ENCODE measurements at regions not wholly inside any gene's neighbourhood (a gene's known extent, or its start where the extent isn't known, plus 50 kb on each side); places are given as distances from the start of the nearest gene placed in this dataset.

DNA sequence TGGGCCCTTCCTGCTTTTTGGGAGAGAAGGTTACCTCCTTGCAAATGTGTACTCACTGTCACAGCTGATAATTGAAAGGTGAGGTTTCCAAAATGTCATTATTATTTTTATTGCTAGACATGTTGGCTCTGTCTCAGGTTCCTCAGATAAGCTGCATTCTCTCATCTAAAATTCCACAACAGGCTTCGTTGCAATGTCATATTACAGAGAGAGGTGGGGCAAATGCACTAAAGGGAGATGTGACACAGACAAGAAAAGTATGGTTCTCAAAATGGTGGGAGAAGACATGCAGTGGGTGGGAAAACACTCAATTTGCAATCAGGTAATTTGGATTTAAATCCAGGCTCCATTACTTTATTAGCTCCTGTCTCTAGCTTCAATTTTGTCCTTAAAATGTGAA, 256.4 kb upstream of the POU3F2 start:
- FAIRE-seq: no peak

DNA sequence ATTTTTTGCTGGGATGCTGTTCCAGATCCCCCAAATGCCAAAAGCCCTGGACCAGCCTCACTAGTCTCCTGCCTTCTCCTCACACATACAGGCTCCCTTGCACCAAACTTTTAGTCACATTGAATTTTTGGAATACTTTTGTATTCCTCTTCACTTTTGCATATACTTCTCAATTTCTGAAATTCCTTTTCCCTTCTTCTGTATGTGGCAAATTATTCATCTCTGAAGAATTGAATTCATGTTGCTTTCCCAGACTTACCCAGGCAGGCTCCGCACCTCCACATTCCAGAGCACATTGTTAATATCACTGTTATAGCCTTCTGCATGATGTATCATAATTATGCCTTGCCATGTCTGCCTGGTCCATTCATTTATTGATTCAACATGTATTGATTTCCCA, 255.3 kb upstream of the POU3F2 start:
- no peak for FAIRE-seq

DNA sequence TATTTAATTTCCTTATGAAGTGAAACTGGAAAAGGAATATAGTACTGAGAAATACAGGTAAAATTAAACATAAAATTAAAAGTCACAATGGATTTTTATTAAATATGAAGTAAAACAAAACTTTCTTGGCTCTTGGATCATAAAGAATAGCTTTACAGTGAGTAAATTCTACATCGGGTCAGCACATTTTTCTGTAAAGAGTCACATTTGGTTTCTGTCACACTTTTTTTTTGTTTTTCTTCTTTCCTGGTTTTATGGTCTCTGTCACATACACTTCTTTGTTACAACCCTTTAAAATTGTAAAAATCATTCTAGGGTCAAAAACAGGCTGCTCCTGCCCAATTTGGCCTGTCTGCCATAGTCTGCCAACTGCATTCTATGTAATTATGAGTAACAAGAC, 254.4 kb upstream of the POU3F2 start:
- FAIRE-seq: no peak

DNA sequence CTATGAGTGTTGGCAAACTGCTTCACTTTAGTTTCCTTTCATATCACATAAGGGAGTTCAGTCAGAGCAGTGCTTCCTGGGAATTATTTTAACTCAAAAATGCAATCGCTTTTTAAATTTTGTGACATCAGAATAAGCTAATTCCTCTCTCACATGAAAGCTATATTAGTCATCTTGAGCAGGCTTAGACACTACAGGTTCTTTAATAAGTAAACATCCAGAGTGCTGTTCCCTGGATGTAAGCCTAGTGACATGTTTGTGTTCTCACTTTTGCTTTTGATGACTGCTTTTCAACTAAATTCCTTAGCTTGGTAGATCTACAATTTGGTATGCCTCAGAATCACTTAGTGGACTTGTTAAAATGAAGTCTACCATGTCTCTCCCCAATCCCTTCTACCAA, 252.7 kb upstream of the POU3F2 start:
- no peak for FAIRE-seq

DNA sequence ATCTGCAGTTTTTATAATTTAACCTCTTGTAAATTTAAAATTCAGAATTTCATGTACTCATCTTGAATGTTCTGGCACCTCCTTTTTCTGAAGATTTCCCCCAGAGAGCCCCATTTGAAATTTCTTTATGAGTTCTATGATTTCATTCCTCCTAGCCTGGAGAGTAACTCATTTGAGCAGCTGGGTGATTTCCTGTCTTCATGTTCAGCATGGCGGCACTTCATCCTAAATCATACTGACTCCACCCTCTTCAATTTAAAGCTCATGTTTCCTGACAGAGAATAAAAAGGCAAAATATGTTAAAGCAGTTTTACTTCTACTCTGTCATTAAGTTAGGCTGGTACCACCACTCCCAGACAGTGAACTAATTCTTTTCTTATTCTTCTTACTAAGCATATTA, 250.9 kb upstream of the POU3F2 start:
- no peak for FAIRE-seq

DNA sequence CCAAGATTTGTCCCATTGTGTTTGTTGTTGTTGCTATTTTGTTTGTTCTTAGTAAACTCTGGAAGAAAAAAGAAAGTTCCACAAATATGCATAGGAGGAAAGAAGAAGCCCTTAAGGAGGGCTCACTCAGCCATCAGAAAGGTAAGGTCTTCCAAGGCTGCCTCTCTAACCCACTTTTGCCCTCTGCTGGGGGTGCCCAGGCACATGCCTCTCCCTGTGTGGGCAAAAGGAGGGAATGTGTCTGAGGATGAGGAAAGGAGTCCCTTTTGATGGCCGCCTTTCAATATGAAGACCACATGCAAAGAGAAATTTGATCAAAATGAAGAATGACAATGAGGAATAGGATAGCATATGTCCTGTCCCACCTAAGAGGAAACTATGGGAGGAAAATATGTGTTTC, 248.2 kb upstream of the POU3F2 start:
- no peak for FAIRE-seq

DNA sequence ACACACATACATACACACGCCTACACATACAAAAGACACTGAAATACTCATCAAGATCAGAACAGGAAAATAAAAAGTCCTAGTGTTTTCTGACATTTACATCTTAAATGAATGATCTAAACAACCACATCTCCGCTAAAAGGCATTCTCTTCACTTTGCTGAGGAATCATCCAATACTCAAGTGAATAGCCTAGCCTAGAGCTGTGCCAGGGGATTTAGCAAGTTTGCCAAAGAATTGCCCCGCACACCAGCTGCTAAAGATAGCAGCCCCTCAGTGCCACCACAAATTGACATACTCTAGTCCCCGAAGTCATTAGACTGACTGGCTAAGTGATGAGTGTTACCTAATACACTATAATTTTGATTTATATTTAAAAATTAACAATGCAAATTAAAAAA, 246.8 kb upstream of the POU3F2 start:
- FAIRE-seq: no peak

DNA sequence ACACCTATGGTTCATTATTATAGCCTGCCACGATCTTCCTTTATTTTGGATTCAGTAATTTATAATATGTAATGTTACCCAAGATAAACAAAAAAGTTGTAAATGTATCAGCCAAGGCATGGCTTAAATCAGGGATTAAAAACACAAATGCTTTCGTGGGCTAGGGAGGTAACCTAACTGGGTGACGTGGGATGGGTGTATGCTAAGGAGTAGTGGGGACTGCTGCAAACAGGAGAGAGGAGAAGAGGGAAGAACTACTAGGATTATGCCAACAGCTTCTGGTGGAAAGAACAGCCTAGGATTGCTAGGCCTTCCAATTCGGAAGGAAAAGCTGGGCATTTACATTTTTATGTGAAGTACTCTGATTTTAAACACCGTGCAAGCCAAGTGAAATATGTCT, 244.8 kb upstream of the POU3F2 start:
- FAIRE-seq: no peak

DNA sequence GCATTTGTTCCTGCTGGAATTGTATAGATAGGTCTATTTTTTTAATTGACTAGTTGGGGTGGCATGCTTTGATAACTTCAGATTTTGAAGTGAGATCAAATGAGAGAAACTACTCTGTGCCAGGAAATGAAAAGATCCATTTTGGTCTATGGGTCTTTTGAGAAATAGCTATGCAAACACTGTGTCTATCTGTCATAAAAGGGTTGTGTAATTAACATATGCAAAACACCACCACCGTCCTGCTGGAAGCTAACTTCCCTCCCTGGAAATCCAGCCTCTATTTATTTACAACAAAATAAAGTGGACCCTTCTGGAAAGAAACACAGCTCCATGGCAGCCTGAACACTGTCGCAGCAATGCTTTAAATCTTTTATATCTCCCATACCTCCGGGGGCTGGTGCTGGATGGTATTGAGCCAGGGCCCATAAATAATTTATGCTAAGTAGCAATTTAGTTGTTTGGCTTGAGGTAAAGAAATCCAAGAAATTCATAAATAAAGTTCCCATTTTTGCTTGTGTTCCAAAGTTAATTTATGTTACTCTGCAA, 244.2 kb upstream of the POU3F2 start:
- FAIRE-seq: no peak

DNA sequence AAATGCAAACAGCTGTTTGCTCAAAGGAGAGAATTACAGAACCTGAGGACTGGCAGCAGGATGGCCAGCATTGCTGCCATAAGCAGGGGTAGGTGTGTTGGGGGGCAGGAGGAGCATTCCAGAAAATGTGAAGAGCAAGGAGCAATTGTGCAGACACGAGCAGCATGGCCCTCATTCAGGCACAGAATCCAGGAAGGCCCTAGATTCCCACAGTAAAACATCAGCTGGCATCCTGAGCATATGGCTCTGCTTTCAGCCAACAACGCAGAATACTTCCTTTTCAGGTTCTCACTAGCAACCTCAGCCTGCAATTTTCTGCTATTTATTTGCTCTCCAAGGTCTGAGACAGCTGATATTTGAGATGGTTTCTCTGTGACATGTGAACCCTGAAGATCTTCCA, 243.4 kb upstream of the POU3F2 start:
- no peak for FAIRE-seq

DNA sequence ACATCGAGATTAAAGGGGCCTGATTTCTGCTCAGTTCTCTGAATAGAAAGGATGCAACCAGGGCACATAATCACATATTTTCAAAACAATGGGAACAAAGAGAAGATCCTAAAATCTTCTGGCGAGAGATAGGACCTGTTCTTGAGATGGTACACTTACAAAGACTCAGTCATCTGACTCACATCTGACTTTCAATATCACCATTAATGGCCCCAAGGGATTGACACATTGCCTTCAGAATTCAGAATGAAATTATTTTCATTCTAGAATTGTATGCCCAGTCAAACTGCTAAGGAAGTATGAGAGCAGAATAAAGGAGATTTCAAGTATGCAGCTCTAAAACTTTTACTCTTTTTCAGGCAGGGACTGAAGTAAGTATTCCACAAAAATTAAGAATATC, 240.7 kb upstream of the POU3F2 start:
- no peak for FAIRE-seq

DNA sequence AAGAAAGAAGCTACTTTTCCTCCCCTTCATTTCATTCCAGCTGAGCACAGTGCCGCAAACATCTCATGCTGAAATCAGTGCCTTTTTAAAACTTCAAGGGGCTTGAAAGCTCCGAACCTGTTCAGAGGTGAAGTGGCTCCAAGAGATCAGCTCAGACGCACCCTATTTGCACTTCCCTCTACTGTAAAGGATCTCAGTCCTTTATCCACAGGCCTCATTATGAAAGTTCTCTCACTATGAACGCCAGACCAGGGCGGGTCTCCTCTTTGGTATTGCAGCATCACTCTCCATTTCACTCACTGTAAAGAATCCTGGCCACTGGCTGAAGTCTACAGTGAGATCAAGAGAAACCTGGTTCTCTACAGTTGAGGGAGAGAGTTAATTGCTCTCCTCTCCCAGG, 232.7 kb upstream of the POU3F2 start:
- FAIRE-seq: no peak

DNA sequence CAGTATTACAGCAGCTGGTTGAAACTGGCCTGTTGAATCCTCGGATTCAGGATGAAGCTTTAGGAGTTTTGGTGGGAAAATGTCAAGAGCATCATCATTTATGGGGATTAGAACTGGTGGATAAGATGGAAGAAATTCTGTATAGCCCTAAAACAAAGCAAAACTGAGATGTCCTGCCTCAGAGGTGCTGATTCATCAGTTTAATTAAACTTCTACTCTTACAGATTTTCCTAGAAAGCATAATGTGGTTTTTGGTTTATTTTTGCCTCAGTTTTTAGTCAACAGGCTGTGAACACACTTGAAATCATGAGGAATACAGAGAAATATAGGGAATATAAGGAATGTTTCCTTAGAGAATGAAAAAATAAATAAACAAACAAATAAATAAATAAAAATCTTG, 228.7 kb upstream of the POU3F2 start:
- FAIRE-seq: no peak

DNA sequence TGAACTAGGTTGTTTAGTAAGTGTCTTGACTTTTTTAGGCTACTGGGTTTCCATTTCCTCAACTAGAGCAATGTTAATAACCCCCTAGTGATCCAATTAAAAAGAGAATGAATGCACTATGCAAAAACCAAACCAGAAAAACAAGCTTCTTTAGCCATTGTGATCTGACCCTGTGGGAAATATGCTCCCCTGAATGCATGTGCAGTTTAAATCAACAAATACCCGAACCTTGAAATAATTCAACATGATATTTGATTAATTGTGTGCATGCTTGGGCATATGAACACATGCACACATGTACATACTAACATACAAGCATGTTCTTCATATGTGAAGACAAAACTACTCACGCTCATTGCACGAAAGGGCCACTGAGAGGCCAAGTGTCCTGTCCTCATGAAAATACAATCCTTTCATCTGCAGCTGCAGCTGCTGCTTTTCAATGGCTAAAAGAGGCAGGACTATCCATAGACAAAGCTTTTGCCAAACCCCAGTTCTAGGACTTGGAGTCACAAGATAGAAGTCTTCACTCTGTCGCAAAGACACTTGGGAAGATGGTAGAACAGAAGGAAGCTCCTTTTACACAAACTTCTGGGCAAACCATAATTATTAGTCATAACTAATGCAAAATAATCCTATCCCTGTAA, 207.1 kb upstream of the POU3F2 start:
- no peak for FAIRE-seq

DNA sequence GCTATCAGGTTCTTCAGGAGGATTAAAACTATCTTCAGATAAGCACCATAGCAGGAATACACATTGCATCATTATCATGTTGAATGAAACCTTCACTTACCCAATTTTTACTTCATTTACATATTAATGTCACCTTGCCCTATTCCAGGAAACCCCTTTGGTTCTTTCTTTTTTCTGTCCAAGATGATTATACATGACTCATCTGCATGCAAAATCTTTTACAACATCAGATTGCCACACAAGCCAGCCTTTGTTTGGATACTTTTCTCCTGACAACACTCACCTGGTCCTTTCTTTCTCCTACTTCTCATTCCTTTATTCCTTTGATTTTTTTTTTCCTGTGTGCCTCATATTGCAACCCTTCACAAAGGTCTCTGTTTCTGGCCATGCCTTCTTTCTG, 200.5 kb upstream of the POU3F2 start:
- FAIRE-seq: no peak

DNA sequence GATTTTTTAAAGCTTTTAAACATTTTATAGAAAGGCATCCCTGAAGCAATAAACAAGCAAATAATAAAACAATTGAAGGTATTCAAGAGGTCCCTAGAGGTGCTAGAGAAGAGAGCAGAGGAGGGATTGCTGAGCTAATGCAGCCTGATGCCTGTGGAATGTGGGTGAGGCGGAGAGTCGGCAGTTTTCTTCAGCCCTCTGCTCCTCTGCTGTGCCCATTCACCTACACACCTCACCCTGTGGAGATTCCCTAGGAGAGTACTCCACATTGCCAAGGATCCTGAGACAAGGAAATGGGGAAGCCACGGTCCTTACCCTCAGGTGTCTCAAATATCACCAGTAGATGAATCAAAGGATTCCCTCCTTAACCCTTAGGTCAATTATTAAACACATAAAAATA, 199.8 kb upstream of the POU3F2 start:
- no peak for FAIRE-seq

DNA sequence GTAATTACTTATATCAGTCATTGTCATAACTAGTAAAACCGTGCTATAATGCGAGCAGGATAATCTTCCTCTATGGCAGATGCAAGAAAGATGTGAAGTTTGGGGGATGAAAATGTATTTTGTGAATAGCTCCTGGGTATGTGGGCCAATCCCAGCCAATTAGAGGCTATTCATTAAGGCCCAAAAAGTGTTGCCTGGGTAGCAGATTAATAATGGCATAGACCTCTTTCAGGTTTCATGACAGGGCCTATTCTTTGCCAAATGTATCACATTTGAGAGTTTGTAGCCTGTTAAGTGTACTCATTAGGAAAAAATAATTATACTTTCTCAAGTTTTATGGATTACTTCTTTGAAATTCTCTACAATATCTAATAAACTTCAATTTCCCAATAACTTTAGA, 199.2 kb upstream of the POU3F2 start:
- no peak for FAIRE-seq

DNA sequence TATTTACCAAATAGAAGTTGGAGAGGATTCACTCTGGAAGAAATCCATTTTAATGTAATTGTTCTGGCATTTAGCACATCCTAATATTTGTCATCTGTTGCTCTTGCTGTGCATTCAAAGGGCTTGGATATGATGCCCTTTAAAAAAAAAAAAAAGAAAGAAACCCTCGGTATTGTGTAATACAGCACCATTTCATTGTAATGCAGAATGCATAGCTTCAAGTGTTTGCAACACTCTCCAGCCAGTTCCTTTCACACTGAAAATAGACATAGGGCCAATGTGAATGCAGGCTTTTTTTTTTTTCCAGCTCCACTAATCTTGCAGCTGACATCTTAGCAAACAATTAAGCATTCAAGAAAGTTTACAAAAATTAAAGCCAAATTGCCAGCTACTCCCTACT, 197.4 kb upstream of the POU3F2 start:
- FAIRE-seq: no peak

DNA sequence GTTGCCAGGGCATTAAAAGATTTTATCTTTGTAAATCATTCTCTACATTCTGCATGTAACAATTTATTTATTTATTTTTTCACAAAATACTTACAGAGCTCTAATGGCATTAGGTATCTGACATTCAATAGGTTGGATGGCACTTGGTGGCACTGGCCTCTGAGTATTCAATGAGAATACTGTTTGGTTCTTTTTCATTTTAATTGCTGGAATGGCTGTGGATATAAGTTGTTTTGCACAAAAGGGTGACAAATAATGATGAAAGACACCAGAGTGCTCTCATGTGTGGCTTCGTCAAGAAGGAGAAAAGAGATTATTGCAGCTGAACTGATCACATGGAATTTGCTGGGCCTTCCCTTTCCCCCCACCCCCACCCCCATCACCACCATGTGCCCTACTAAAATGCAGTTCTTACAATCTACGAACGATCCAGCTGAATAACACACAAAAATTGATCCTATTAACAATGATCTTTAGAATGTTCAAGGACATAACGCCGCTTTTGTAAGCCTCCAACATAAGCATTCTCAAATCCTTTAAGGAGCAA, 195.2 kb upstream of the POU3F2 start:
- no peak for FAIRE-seq

DNA sequence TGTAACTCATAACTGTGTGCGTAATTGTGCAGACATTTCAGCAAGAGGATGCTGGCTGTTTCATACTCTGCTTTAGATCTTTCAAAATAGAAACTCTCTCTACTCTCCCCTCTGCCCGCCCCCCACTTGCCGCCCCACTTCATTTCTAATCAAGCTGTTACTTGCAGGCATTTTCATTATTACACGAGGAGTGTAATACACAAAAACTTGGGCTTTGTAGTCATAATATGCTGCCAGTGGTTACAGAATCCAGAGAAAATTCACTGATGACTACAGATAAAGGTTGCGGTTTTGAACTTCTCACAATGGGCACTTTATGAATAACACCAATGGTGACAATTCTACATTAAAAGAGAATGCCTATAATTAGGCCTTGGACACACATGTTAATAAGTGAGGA, 194.0 kb upstream of the POU3F2 start:
- FAIRE-seq: no peak

DNA sequence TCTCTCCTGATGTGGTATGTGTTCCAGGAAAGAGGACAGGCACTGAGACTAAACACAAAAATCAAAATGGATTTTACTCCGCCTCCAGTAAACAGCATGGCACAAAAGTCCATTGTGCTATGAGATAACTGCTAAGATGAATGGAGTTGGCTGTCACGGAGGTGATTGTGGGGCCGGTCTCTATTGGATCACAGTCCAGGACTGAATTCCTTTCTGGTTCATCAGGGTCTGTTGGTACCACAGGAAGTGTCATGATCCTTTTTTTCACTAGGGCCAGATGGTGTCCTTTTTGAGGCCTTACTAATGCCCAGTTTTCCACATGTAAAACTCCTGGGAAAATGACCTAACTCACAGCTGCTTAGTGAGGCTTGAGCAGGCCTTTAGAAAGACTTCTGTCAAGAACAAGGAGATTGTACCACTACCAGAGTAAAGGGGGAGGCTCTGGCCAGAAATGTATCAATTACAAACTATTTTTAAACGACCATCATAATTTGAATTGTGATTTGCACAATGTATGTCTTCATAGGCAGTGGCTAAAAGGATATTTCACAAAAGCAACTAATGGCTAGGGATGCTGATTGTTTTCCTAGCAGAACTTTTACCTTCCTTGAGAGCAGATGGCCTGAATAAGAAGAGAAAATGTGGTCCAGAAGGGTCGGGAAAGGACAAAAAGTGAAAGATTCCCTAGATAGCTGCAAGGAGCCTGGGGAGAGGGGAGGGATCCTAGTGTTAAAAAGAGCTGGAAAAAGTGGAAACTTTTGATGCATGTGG, 192.2 kb upstream of the POU3F2 start:
- no peak for FAIRE-seq

DNA sequence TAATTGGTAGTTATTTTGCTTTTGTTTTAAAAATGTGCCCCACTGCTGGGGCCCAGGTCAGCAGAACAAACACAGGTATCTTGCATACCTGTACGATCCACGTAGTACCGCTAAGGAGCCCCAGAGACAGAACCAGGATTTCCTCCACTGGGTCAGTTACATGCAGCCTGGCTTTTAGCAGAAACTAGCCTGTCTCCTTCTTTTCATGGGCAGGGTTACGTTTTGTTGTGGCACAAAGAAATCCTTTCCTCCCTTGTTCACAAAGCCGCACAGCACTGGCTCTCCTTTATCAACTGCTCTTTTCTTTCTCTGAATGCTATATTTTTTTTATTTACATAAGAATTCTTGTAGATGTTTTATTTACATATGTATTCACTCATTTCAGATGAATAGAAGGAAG, 190.3 kb upstream of the POU3F2 start:
- FAIRE-seq: no peak

DNA sequence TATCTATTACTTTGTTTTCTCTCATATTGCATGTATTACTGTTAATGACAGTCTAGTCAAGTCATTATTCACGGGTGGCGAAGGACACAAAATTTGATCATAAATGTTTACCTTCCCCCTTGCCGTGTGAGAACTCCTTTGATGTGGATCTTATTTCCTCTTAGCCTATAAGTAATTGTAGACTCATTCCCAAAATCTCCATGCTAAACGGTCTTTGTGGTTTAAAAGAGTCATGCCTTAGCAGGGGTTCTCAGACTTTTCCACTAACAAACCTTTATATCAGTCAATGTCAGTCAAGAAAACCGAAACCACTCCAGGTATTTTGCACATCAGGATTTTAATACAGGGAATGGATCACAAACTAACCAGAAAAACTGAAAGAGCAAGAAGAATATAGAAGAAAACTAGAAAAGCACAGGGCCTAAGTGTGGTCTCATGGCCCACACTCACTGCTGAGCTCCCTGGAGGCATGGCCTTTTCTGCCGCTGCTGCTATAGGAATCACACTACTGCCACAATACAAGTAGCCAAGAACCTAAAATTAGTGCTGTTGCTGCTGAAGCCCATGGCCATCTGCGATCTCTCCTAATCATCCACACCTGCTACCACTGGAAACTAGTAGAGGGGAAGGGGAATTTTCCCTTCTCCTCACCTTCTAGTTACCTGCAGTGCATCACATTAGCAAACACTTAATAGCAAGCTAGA, 186.0 kb upstream of the POU3F2 start:
- no peak for FAIRE-seq

DNA sequence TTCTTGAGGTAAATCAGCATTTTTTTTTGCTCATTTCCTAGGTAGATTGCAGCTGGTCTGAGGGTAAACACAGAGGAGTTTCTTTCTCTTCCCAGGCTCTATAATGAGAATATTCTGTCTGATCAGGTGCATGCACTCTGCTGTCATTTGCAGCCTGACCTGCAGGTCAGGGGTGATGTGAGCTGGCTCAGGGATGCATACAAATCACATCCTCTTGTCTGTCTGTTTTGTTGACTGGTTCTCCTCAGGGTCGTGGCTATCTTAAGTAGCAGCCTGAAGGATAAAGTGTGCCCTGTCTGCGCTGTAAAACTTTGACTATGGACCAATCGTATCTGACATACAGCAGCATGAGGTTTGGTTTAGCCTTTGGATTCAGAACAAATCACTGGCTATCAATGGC, 183.4 kb upstream of the POU3F2 start:
- FAIRE-seq: no peak

All from islet of Langerhans (tissue), 1 donor.